Keratinocyte (primary cell): ENCODE measurements at regions not wholly inside any gene's neighbourhood (a gene's known extent, or its start where the extent isn't known, plus 50 kb on each side); places are given as distances from the start of the nearest gene placed in this dataset.
"Not testable (repeated sequence)": the region's sequence is repeated elsewhere in the genome, so short reads cannot be mapped to it uniquely, and the experiment has no call there.

Source experiments
- DNase-seq: peaks from one replicate; pipeline ENCODE4 v3.0.0-alpha.2; 2011; ENCODE audit warnings: low read depth, missing footprints, low spot score
- FAIRE-seq: peaks from 2 replicates; lab custom pipeline; 2011; peaks lifted over from hg19 to GRCh38; lab: Jason Lieb, UNC
- H2AFZ ChIP-seq: 2 replicates; pipeline ENCODE4 v1.6.0; 2012; ENCODE audit warnings: low read length, control low read depth, inconsistent platforms; ENCODE audit not compliant: control insufficient read depth
- H3K27ac ChIP-seq: 2 replicates; pipeline ENCODE4 v1.5.1; 2011; ENCODE audit warnings: low read length; ENCODE audit not compliant: control insufficient read depth, insufficient read depth
- H3K27me3 ChIP-seq: 3 replicates; pipeline ENCODE4 v1.6.0; 2011; ENCODE audit warnings: low read length; ENCODE audit not compliant: control insufficient read depth, insufficient read depth; ENCODE audit errors: extremely low read depth
- H3K36me3 ChIP-seq, 2 experiments: 2 replicates in 1 of 2; 3 replicates in 1 of 2; pipeline ENCODE4 v1.5.1; 2011; ENCODE audit warnings: low read length in 2 of 2, mild to moderate bottlenecking in 1 of 2; ENCODE audit not compliant: control insufficient read depth in 2 of 2, insufficient read depth in 2 of 2; ENCODE audit errors: extremely low read depth in 1 of 2
- H3K4me1 ChIP-seq: 3 replicates; pipeline ENCODE4 v1.5.1; 2011; ENCODE audit warnings: low read length; ENCODE audit not compliant: control insufficient read depth, insufficient read depth; ENCODE audit errors: extremely low read depth
- H3K4me2 ChIP-seq: 3 replicates; pipeline ENCODE4 v1.6.0; 2011; ENCODE audit warnings: low read depth, low read length; ENCODE audit not compliant: control insufficient read depth, insufficient read depth; ENCODE audit errors: extremely low read depth
- H3K4me3 ChIP-seq, 3 experiments: fragments of 200-600 bp in 1 of 3; sonication (generic) in 1 of 3; 2 replicates in 2 of 3; 3 replicates in 1 of 3; pipeline ENCODE4 v1.5.1; 2011 to 2016; ENCODE audit warnings: low read length in 3 of 3, mild to moderate bottlenecking in 3 of 3, control low read depth in 2 of 3, inconsistent platforms in 1 of 3, low read depth in 1 of 3, mixed read lengths in 1 of 3, mixed run types in 1 of 3, moderate library complexity in 1 of 3; ENCODE audit not compliant: control insufficient read depth in 2 of 3, insufficient read depth in 2 of 3; ENCODE audit errors: extremely low read depth in 1 of 3
- H3K79me2 ChIP-seq: 2 replicates; pipeline ENCODE4 v1.6.0; 2012; ENCODE audit warnings: low read length; ENCODE audit not compliant: control insufficient read depth, insufficient read depth
- H3K9ac ChIP-seq: 3 replicates; pipeline ENCODE4 v1.6.0; 2011; ENCODE audit warnings: low read length; ENCODE audit not compliant: control insufficient read depth, insufficient read depth; ENCODE audit errors: extremely low read depth
- H3K9me1 ChIP-seq: 3 replicates; pipeline ENCODE4 v1.6.0; 2011; ENCODE audit warnings: low read length; ENCODE audit not compliant: control insufficient read depth, insufficient read depth; ENCODE audit errors: extremely low read depth
- H3K9me3 ChIP-seq: 2 replicates; pipeline ENCODE4 v1.5.1; 2012; ENCODE audit warnings: low read depth, low read length; ENCODE audit not compliant: control insufficient read depth
- H4K20me1 ChIP-seq: 3 replicates; pipeline ENCODE4 v1.6.0; 2011; ENCODE audit warnings: low read length; ENCODE audit not compliant: control insufficient read depth, insufficient read depth; ENCODE audit errors: extremely low read depth
- CTCF ChIP-seq, 3 experiments: IDR thresholded peaks in 1 of 3; conservative IDR thresholded peaks in 1 of 3; optimal IDR thresholded peaks in 1 of 3; 2 replicates in 2 of 3; 3 replicates in 1 of 3; pipeline versions ENCODE3 to v1.5.1; 2011; ENCODE audit warnings: low read length in 3 of 3, mild to moderate bottlenecking in 3 of 3, moderate library complexity in 2 of 3, control low read depth in 1 of 3, inconsistent platforms in 1 of 3; ENCODE audit not compliant: insufficient read depth in 2 of 3; ENCODE audit errors: extremely low read depth in 1 of 3
- EZH2 ChIP-seq: IDR thresholded peaks from one replicate; pipeline ENCODE4 v1.6.1; 2012; ENCODE audit warnings: inconsistent platforms, mild to moderate bottlenecking, low read length, moderate library complexity
- dilution Hi-C: fragments of 300-500 bp; cut with MboI; formaldehyde crosslinking; loops from one replicate; pipeline ENCODE4 v1.7.0; 2020; ENCODE audit warnings: low sequenced_read_pairs; ENCODE audit not compliant: extremely low pct_ligation_motif_present

GRCh38 chr16:88310796-88311605 lies 71.8 kb upstream of the ZNF469 start:
- H4K20me1 ChIP-seq, result no peaks in the 10 kb centered on the region

GRCh38 chr16:88311860-88312259 lies 70.9 kb upstream of the ZNF469 start:
- H3K9me1 ChIP-seq, H3K9ac ChIP-seq, H2AFZ ChIP-seq, H3K9me3 ChIP-seq, FAIRE-seq, H3K36me3 ChIP-seq, H3K27ac ChIP-seq, H3K27me3 ChIP-seq, H3K79me2 ChIP-seq, H4K20me1 ChIP-seq, DNase-seq, dilution Hi-C loops, H3K4me3 ChIP-seq, H3K4me2 ChIP-seq: not testable (repeated sequence)
- peaks cover 14% of the 10 kb centered on the region for H3K4me1 ChIP-seq

More at GRCh38 chr16:88310796-88311605, 71.8 kb upstream of the ZNF469 start:
- Histone ChIP-seq H2AFZ (no peak overlapping the region), H3K79me2 (no peaks in the 10 kb centered on the region), H3K36me3 (no peaks in the 10 kb centered on the region), H3K4me3 (no peak overlapping the region), H3K4me1 (peaks cover 10% of the 10 kb centered on the region), H3K9me3 (peaks cover 2% of the 10 kb centered on the region), H3K4me2 (no peak overlapping the region), H3K27ac (no peak overlapping the region), H3K9ac (no peak overlapping the region), H3K27me3 (peaks cover 3% of the 10 kb centered on the region), H3K9me1 (no peaks in the 10 kb centered on the region)
- TF ChIP-seq EZH2, result no peak
- TF ChIP-seq CTCF (optimal IDR thresholded peaks at IDR 0.05 in 1 of 3, IDR thresholded peaks at IDR 0.05 in 1 of 3, conservative IDR thresholded peaks at IDR 0.05 in 1 of 3; ENCODE audit: extremely low read depth in 1 of 3, insufficient read depth in 2 of 3, low read length in 3 of 3), result no peak
- no peak for DNase-seq
- no peak for FAIRE-seq
- dilution Hi-C loops, result no loop called here
